NCI-H128 (cell line): ENCODE measurements at regions not wholly inside any gene's neighbourhood (a gene's known extent, or its start where the extent isn't known, plus 50 kb on each side); places are given as distances from the start of the nearest gene placed in this dataset.

Experiments used
- DNase-seq: peaks from one replicate; lab custom pipeline; 2025; ENCODE audit not compliant: unreplicated experiment; lab: John Stamatoyannopoulos, UW

- no peak for DNase-seq
These were observed 378.2 kb upstream of the AZI2 start for GRCh38 chr3:28726840-28727239.

DNA sequence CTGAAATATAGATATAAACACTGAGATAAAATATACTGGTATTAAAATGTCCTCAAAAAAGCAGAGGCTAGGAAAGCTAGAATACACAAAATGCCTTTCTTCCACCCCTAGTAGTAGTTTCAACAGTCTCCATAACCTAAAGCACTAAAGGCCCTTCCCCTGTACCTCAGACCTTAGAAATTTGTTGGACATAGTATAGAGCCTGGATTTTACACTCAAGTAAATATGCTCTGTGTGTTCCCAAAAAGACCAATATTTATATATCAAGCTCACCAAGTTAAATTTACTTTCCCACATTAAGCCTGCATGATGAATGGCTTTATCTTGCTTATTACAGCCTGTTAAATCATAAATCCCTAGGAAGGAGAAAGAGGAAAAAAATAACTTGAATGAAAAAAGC is 378.7 kb upstream of the AZI2 start:
- no peak for DNase-seq

GRCh38 chr3:28738425-28738824 is 389.8 kb upstream of the AZI2 start:
- no peak for DNase-seq

- no peak for DNase-seq
These were observed 391.0 kb upstream of the AZI2 start for GRCh38 chr3:28739647-28740046.

DNA sequence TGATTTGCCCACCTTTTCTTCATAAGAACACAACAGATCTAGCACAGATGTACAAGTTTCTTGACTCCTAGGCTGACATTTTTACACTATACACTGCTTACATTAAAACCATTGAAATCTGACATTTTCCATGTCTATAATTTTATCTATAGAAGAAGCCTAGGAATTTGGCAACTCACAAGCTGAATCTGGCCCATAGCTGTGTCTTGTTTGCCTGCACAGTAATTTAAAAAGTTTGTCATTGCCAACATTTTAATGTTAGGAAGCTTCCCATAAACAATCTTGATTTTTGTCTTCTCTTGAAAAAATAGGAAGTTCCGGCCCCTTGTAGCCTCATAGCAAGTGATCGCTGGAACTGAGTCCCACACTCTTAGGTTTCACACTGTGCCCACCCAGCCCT is 394.6 kb upstream of the AZI2 start:
- DNase-seq = no peak

DNA sequence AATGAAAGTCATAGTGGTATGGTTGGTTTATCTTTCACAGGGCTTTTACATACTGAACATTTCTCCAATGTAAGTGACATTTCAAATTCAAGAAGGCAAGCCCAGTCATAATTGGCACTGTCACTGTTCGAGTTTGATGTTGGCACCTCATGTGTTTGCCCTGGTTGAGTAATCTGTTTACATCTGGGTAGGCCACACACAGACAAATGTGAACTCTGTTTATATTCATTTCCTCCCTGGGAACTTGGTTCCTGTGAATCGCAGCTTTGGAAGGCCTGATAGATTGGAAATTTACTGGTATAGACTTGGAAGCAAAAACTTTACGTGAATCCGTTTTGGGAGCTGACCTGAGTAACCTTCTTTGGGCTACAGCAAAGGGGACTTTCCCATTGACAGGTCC is 395.2 kb upstream of the AZI2 start:
- DNase-seq = no peak

DNA sequence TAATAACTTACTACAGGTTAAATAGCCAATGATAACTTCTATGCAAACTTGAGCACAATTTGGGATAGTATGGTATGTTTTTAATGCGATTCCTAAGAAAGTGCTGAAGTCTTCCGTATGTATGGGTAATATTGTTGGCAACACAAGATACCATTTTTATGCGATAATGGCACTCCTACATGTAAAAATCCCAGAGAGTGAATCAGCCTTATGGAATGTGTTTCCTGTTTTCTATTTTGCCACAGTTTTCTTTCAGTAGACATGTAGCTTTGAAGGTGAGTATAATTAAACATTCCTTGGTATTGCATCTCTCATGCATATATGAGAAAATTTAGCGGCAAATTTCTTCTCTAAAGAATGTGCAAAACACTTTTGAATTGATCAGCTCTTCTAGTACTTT is 396.8 kb upstream of the AZI2 start:
- no peak for DNase-seq

GRCh38 chr3:28745916-28746617 is 397.4 kb upstream of the AZI2 start:
- no peak for DNase-seq

GRCh38 chr3:28746990-28747389 is 398.4 kb upstream of the AZI2 start:
- DNase-seq = no peak

GRCh38 chr3:28751864-28752263 is 403.2 kb upstream of the AZI2 start:
- DNase-seq = no peak

DNA sequence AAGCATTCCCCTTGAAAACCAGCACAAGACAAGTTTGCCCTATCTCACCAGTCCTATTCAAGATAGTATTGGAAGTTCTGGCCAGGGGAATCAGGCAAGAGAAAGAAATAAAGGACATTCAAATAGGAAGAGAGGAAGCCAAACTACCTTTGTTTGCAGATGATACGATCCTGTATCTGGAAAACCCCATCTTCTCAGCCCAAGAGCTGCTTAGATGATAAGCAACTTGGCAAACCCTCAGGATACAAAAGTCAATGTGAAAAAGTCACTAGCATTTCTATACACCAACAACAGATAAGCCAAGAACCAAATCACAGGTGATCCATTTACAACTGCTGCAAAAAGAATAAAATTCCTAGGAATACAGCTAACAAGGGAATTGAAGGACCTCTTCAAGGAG is 403.7 kb upstream of the AZI2 start:
- no peak for DNase-seq

- no peak for DNase-seq
These were observed 407.4 kb upstream of the AZI2 start for GRCh38 chr3:28756056-28756455.

DNA sequence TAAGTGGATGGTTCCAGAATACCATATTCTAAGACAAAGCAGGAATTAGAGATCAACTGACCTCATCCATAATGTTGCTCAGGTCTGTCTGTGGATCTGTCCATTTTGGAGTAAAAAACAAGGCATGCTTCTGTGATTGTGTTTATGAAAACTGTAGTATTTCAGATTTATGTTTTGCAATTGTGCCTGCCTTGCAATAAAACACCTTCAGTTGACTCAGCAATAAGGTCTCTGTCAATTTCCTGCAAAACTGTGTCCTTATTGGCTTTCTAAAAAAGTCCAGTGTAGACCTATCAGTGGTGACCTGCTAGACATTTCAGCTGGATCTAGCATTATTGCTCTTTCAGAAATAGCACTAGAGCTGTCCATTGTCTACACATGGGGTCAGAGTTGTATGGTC is 409.5 kb upstream of the AZI2 start:
- no peak for DNase-seq

- DNase-seq = no peak
These were observed 412.8 kb upstream of the AZI2 start for GRCh38 chr3:28761375-28761774.

DNA sequence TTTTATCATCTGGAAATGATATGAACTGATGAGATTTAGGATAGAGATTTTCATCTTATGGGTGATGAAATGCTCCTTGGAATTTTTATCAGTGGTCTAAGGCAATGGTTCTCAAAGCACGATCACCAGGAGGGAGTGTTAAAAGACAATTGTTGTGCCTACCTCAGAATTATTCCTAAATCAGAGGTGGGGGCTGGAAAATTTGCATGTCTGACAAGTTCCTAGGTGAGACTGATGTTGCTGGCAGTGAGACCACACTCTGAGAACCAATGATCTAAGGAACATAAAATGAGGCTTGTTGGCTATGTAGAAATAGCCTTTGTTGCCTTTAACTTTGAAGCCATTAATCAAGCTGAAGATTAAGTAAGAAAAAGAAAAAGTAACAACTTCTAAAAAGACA is 416.6 kb upstream of the AZI2 start:
- no peak for DNase-seq

- no peak for DNase-seq
These were observed 419.8 kb upstream of the AZI2 start for GRCh38 chr3:28768439-28768838.

GRCh38 chr3:28777806-28778475 is 429.3 kb upstream of the AZI2 start:
- no peak for DNase-seq

DNA sequence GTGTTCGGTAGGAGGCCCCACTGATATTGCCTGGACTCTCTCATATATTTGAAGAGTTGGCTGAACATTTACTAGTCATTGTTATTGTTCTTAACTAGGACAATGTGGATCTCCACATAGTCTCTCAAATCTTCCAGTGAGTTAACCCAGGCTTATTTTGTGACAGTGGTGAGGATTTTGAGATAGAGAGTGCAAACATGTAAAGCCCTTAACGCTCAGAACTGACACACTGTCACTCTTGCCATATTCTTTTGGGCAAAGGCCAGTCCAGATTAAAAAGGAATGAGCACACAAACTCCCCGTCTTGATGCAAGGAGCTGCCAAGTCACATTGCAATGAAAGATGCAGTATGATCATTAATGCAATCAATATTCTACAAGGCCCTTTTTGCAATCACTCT is 431.9 kb upstream of the AZI2 start:
- no peak for DNase-seq

DNA sequence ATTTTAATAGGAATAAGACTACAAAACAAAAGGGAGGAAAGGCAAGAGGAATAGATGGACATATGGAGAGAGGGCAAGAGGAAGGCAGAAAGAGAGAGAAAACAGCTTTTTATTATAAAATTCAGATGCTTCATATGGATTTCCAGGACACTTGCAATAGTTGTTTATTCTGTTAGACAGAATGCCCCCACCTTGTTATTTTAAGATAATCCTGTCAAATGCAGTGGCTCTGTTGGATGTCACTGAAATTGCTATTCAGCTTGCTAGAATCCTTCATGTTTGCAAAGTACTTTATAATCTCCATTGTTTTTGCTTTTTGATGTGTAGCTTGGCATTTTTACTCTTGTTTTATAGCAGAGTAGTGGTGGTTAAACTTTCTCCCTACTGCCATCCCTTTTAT is 432.4 kb upstream of the AZI2 start:
- no peak for DNase-seq

DNA sequence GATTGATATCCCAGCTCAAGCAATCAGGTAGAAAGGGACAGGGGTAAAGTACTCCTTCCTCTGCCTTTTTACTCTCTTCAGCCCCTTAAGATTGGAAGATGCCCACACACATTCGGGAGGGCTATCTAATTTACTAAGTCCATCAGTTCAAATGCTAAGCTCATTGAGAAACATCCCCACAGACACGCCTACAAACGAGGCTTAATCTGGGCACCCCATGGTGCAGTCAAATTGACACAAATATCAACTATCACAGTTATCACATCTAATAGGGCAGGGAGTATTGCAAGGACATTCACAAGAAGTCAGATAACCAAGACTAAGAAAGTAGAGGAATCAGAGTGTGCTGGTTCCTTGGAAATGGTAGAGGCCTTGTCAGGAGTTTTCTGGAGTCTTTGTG is 437.8 kb upstream of the AZI2 start:
- DNase-seq = no peak

GRCh38 chr3:28788571-28788970 is 439.9 kb upstream of the AZI2 start:
- DNase-seq = no peak

DNA sequence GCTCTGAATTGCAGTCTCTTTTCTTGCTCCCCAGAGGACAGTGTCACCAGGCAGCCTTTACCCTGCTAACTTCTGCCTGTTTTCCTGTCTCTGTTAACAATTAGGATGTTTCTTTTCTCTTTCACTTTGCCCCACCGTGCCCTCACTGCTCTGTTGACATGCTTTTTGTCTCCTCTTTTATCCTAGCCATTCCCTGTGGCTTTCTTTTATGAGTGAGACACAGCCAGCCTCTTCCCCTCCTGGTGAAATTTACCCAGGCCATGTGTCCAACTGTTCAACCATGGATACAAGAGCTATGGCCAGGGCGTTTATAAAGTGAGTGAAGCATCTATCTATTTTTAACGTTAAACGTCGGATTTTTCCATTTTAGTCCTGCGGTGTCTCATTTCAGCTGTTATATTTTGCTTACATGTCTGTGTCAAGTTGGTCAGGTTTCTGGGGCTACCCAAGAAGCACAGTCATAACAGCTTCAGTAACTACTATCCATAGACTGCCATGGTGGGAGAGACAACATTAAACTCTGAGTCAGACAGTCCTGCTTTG is 443.2 kb upstream of the AZI2 start:
- no peak for DNase-seq

GRCh38 chr3:28792604-28793003 is 444.0 kb upstream of the AZI2 start:
- no peak for DNase-seq
